ENCODE measurements at regions not wholly inside any gene's neighbourhood (a gene's known extent, or its start where the extent isn't known, plus 50 kb on each side); places are given as distances from the start of the nearest gene placed in this dataset.

- H3K4me1 ChIP-seq = no peaks in the 10 kb centered on the region
- H3K9me3 ChIP-seq = no peaks in the 10 kb centered on the region
- no peaks in the 10 kb centered on the region for H3K27me3 ChIP-seq
- TF ChIP-seq CTCF (IDR thresholded peaks at IDR 0.05; ENCODE audit: low read depth, low read length) = no peak
- no peaks in the 10 kb centered on the region for H3K36me3 ChIP-seq
- DNase-seq = no peak
- H3K4me3 ChIP-seq (ENCODE audit: low read depth, low read length) = no peak overlapping the region
Measured at GRCh38 chr9:19587678-19588077, 178.9 kb downstream of the ACER2 start.

- Histone ChIP-seq H3K27me3 (0 out of 2 replicates have a peak, but pooled peaks cover 7% of the 10 kb centered on the region), H3K4me1 (no peaks in the 10 kb centered on the region), H3K9me3 (no peaks in the 10 kb centered on the region), H3K36me3 (no peaks in the 10 kb centered on the region), H3K4me3 (ENCODE audit: low read depth, low read length) (no peak overlapping the region)
- no peak for TF ChIP-seq CTCF (IDR thresholded peaks at IDR 0.05; ENCODE audit: low read depth, low read length)
- no peak for DNase-seq
Measured at GRCh38 chr9:19583890-19584289, 175.1 kb downstream of the ACER2 start.

GRCh38 chr9:19577411-19577810, 168.6 kb downstream of the ACER2 start:
- H3K4me3 ChIP-seq (ENCODE audit: low read depth, low read length) = no peak overlapping the region
- no peaks in the 10 kb centered on the region for H3K4me1 ChIP-seq
- H3K27me3 ChIP-seq = 0 out of 2 replicates have a peak, but pooled peaks cover 7% of the 10 kb centered on the region
- TF ChIP-seq CTCF (IDR thresholded peaks at IDR 0.05; ENCODE audit: low read depth, low read length) = no peak
- H3K36me3 ChIP-seq = no peaks in the 10 kb centered on the region
- DNase-seq = no peak
- no peaks in the 10 kb centered on the region for H3K9me3 ChIP-seq

- Histone ChIP-seq H3K4me3 (ENCODE audit: low read depth, low read length) (no peak overlapping the region), H3K4me1 (no peaks in the 10 kb centered on the region), H3K9me3 (no peaks in the 10 kb centered on the region), H3K27me3 (no peaks in the 10 kb centered on the region), H3K36me3 (no peaks in the 10 kb centered on the region)
- DNase-seq = no peak
- no peak for TF ChIP-seq CTCF (IDR thresholded peaks at IDR 0.05; ENCODE audit: low read depth, low read length)
Measured at GRCh38 chr9:19568946-19569345, 160.1 kb downstream of the ACER2 start.

GRCh38 chr9:19564396-19565061, 155.7 kb downstream of the ACER2 start:
- TF ChIP-seq CTCF (IDR thresholded peaks at IDR 0.05; ENCODE audit: low read depth, low read length) = no peak
- H3K4me3 ChIP-seq (ENCODE audit: low read depth, low read length) = no peak overlapping the region
- no peaks in the 10 kb centered on the region for H3K36me3 ChIP-seq
- H3K27me3 ChIP-seq = no peaks in the 10 kb centered on the region
- no peak for DNase-seq
- H3K4me1 ChIP-seq = no peaks in the 10 kb centered on the region
- no peaks in the 10 kb centered on the region for H3K9me3 ChIP-seq

GRCh38 chr9:19555214-19555613, 146.4 kb downstream of the ACER2 start:
- no peak for DNase-seq
- Histone ChIP-seq H3K27me3 (no peaks in the 10 kb centered on the region), H3K36me3 (no peaks in the 10 kb centered on the region), H3K4me3 (ENCODE audit: low read depth, low read length) (no peak overlapping the region), H3K4me1 (no peaks in the 10 kb centered on the region), H3K9me3 (no peaks in the 10 kb centered on the region)
- TF ChIP-seq CTCF (IDR thresholded peaks at IDR 0.05; ENCODE audit: low read depth, low read length) = no peak
